ENCODE measurements at regions not wholly inside any gene's neighbourhood (a gene's known extent, or its start where the extent isn't known, plus 50 kb on each side); places are given as distances from the start of the nearest gene placed in this dataset.
"Not testable (repeated sequence)": the region's sequence is repeated elsewhere in the genome, so short reads cannot be mapped to it uniquely, and the experiment has no call there.

- DNase-seq: peak; percentile 25 to 48 (median 44)
Measured at GRCh38 chr14:22131749-22132476, 457.1 kb downstream of the DAD1 start.

DNA sequence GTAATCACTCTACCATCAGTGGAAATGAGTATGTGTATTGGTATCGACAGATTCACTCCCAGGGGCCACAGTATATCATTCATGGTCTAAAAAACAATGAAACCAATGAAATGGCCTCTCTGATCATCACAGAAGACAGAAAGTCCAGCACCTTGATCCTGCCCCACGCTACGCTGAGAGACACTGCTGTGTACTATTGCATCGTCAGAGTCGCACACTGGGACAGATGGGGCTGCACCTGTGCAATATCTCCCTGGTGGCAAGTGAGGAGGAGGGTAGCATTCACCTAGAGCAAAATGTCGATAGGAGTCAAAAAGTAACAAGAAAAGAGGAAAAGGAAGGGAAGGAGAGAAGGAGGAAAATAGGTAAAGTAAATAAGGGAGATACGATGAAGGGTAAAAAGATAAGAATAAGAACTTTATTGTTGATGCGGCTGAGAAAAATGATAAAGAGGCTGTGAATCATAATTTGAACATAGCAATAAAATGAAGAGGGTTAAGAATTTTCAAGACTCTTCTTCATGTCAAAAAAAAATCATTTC is 450.5 kb upstream of the OR4E1 start:
- no peak for DNase-seq

- DNase-seq: peak; percentile 42 to 73 (median 63)
Measured at GRCh38 chr14:22122829-22123560, 449.4 kb upstream of the OR4E1 start.

DNA sequence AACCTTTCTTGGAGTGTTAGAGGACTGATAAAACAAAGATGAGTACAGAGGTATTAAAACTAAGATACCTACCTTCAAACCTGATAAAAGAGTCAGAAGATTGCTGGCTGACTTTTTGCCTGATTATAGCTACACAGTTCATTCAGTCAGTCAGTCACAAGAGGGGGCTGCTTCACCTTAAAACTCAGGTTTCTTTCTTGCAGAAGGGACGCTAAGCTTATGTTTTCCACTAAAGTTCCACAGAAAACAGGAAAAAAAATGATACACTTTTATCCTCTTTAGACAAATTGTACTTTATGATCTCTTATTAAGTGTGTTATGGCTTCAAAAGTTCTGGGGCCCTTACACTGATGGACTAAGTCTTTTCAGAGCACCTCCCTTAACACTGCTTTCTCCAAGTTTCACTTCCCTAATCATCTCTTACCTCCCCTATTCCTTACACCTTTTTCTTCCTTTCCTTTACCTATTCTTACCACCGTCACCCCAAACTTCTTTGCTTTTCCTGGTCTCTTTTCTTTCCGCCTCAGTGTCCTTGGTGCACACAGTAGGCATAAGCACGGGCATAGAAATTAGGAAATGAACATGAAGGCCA is 448.7 kb upstream of the OR4E1 start:
- no peak for DNase-seq

DNA sequence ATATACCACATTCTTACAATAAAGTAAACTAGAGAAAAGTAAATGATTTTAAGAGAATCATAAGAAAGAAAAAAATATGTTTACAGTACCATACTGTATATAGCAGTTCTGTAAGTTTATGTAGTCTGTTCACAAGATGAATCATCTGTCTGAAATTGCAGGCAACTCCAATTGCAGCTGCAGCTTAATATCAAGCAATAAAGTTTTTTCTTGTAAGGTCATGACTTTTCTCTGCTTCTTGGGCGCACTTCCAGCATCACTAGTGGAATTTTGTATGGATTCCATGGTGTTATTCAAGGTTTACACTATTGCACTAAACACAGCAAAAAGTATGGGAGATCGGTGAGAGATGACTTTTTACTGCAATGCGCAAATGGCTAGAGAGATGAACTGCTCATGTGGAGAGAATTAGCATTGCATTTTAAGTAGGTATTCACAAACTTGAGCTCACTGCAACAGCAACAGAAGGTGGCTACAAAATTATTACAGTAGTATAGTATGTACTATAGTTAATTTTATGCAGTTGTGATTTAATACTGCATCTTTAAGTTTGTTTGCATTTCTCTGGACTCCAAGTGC is 445.4 kb upstream of the OR4E1 start:
- no peak for DNase-seq

- DNase-seq: no peak
Measured at GRCh38 chr14:22113401-22113800, 439.8 kb upstream of the OR4E1 start.

DNA sequence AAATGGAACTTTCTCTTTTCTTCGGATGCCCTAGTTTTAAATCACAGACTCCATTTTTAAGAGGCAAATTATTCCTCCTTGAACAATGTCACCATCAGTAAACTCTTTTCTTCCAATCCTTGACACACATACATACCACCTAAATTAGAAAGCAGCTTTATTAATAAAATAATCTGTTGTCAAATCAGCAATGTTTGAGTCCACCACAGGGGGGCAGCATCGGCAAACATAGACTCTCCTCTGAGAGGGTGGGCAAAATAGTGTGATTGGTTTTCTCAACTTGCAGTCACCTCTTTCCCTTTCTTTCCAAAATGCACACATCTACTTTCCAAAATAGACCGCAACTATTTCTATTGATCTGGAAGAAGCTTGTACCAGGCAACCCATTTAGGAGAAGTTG is 438.4 kb upstream of the OR4E1 start:
- peak; percentile 43 to 69 (median 53) for DNase-seq

DNA sequence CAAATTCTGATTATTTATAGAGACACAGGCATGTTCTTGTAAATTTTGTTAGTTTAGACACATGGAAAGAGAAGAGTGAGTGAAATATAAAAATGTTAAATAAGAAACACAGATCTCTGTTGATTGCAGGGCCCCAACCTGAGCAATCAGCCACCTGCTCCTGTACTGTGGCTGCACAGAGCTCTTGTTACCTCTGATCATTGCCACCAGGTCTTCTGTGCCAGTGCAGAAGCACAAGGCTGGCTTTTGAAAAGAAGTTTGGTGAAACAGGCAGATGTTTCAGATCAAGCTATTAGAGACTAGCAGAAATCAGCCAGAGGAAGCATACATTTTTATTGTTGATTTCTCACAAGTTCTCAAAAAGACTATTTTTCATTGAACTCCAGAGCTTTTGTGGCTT is 434.1 kb upstream of the OR4E1 start:
- DNase-seq: no peak

DNA sequence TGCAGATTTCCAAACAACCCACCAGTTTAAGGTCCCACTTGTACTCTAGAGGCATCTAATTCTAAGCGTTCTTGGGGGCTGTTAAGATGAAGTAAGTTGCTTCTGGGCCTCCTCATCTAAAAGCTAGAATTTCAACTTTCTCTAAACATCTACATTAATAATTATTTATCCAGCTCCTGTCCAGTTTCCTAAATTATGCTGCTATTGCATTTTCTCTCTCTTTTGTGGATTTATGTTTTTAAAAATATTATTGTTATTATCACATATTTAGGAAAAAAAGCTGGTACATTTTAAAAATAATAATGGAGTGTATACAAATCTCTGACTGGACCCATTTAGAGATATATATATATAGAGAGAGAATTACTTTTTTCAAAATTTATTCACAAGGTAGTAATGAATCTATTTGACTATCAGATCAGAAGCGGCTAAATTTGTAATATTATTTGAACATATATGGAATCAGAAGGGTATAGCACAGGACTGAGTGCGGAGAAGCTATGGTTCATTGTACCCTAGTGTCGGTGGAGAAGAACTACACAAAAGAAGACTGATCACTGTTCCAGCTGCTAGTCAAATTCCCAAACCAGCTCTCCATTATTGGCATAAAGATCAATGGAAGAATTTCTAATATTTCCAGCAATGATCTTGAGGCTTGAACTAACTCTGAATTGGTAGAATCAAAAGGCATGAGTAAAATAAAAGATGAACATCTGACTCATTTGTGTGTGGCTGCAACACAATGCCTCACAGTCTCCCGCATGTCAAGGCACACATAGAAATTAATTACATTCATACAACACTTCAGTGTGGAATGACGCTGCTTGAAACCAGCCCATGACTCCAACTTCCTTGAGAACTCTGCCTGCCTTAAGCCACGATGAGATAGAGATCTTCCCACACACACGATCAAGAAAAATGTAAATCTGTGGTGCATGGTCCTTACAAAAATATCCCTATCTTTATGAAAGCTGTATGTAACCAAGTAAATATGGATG is 433.4 kb upstream of the OR4E1 start:
- no peak for DNase-seq

DNA sequence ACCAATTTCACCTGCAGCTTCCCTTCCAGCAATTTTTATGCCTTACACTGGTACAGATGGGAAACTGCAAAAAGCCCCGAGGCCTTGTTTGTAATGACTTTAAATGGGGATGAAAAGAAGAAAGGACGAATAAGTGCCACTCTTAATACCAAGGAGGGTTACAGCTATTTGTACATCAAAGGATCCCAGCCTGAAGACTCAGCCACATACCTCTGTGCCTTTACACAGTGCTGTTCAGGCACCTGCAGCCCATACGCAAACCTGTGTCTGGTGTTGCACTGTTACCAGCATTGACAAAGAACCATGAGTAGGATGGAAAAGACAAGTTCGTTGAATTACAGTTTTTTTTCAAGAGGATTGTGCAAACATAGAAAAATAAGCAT is 432.0 kb upstream of the OR4E1 start:
- DNase-seq: no peak

DNA sequence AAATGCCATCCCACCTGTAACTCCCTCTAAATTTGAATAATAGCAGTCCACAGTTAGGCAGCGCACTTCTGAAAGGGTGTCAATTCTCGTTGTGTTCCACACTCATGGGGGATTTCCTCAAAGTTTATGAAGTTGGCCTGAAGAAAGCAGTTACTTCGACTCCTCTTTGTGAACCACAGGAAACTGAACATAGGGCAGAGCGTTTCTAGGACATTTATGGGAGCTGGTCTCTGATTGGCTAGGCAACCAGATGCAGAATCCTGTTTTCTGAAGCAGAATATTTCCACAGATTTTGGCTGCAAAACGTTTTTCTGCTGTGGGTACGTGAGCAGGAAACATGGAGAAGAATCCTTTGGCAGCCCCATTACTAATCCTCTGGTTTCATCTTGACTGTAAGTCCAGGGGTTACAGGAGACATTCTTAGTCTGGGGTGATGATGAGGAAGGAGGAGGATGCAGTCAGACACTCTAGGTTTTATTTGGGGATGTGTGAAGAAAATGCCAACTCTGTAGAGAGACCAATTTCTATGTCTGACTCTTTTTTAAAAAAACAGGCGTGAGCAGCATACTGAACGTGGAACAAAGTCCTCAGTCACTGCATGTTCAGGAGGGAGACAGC is 431.5 kb upstream of the OR4E1 start:
- no peak for DNase-seq

DNA sequence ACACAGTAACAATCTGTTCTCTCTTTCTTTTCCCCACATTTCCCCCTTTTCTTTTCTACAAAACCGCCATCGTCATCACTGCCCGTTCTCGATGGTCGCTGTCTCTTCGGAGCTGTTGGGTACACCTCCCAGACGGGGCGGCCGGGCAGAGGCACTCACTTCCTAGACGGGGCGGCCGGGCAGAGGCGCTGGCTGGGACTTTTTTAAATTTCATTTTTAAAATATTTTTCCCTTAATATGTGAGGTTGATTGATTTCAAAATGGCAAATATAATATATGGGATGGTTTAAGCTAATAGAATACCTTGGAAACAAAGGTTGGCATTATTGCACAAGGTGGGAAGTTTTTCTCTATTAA is 427.1 kb upstream of the OR4E1 start:
- DNase-seq: not testable (repeated sequence)

- peak; percentile 59 to 63 (median 61) for DNase-seq
Measured at GRCh38 chr14:22099942-22100763, 426.5 kb upstream of the OR4E1 start.

DNA sequence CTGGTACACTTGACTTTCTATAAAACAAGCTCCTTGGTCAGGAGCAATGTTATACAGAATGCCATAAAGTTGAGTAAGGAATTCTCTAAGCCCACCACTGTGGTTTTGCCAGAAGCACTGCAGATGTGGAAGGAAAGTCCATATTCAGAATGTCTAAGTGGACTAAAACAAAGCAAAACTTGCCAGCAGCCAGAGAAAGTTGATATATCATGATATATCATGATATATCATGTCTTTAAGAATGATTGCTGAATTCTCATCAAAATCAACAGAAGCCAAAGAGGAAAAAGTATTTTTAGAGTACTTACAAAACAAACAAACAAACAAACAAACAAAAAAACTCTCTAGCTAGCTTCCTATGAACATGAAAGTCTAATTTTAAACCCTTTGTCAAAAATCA is 424.8 kb upstream of the OR4E1 start:
- no peak for DNase-seq

DNA sequence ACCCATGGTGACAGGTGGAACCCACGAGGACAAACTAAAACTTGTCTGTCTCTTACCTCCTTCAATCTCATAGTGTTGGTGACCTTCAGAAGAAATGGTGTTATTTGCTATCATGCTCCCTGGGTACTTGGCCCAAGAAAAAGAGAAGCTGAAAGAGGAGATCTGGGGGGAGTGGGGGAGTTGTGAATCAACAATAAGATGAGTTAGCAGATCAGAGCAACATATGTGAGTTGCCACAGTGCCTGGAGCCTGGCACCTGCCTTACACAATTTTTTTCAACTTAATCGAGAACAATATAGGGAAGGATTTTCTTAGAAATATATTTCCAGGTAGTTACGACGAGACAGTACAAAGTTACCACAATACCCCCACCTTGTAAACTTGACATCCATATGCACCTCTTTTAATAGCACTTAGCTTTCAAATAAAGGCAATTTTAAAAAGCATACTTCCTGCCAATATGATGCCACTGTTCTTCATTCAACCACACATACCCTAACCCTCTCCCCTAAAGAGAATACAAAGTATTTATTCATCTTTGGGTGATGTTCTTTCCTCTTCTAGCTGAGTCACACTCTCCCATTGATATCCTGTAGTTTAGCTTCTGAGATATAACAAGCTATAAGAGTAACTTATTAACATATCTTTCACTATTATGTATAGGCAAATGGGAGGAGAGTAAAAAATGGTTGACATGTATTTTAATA is 424.1 kb upstream of the OR4E1 start:
- DNase-seq: no peak

DNA sequence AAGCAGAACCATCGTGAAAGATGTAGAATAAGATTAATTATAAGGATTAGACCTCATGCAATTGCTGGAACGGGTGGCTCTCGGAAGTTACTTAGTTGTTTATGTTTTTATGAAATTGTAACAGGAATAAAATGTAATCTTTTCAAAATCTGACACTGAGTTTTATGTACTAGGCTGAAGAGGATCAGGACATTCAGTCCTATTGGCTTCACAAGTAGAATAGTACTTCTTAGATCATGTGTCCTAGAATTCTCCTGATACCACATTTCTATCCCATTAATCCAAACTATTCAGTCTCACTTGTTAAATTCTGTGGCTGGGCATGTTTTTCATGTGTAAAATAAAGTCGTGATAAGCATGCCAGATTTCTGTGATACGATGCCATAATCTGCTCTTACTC is 423.5 kb upstream of the OR4E1 start:
- DNase-seq: no peak

GRCh38 chr14:22096514-22096895 is 422.9 kb upstream of the OR4E1 start:
- DNase-seq: no peak

DNA sequence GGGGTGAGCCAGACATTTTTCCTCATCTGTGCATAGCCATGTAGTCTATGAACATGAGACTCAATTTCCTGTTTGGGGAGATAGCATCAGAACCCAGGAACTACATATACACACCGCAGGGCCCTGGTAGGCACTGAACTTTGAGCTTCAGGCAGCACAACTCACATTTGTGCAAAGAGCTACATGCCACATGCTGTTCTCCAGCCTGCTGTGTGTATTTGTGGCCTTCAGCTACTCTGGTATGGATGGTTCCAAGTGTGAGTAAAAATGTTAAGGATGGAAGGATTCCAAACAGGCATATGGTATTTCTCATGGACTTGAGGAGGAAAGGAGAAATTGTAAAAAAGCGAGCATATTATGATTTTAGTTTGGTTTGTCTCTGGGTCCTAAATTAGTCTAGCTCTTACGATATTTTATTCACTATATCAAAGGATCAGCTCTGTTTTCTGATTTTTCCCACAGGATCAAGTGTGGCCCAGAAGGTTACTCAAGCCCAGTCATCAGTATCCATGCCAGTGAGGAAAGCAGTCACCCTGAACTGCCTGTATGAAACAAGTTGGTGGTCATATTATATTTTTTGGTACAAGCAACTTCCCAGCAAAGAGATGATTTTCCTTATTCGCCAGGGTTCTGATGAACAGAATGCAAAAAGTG is 422.4 kb upstream of the OR4E1 start:
- no peak for DNase-seq

GRCh38 chr14:22089940-22090339 is 416.3 kb upstream of the OR4E1 start:
- DNase-seq: no peak

All from suppressor macrophage treated with lipopolysaccharide for 1 hour (primary cell).